ENCODE measurements at regions not wholly inside any gene's neighbourhood (a gene's known extent, or its start where the extent isn't known, plus 50 kb on each side); places are given as distances from the start of the nearest gene placed in this dataset.

DNA sequence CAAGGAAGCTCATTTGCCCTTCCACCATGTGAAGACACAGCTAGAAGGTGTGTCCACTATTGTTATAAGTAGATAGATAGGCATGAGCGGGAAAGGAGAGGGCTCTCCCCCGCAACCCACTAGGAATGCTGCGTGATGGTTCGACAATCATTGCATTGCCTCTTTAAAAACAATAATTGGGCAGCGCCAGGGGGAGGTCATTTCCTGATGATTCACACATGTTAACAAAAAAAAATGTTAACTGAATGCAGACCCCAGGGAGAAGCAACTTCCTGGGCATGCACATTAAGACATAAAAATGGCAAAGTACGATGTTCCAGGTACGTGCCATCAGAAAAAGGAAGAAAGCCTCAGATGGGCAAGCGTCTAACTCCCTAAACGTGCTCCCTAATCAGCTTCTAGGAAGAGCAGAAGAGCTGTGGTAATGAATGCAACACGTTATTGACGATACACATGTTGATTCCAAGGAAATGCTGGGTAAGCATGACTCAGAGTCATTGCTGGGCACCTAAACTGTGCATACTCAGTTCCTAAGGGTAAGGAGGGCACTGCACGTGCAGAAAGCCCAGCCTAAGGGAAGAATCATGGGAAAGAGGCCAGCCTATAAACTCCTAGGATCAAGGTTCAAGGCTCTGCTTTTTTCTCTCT lies 113.7 kb downstream of the FAM217A start:
- TF ChIP-seq, protein P1, sequence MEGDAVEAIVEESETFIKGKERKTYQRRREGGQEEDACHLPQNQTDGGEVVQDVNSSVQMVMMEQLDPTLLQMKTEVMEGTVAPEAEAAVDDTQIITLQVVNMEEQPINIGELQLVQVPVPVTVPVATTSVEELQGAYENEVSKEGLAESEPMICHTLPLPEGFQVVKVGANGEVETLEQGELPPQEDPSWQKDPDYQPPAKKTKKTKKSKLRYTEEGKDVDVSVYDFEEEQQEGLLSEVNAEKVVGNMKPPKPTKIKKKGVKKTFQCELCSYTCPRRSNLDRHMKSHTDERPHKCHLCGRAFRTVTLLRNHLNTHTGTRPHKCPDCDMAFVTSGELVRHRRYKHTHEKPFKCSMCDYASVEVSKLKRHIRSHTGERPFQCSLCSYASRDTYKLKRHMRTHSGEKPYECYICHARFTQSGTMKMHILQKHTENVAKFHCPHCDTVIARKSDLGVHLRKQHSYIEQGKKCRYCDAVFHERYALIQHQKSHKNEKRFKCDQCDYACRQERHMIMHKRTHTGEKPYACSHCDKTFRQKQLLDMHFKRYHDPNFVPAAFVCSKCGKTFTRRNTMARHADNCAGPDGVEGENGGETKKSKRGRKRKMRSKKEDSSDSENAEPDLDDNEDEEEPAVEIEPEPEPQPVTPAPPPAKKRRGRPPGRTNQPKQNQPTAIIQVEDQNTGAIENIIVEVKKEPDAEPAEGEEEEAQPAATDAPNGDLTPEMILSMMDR (IDR thresholded peaks at IDR 0.05): no peak
- no peak for TF ChIP-seq POLR2A (IDR thresholded peaks at IDR 0.05)

Measured in tibial nerve (tissue), 3 donors.